GM23338 (cell line): ENCODE measurements at regions not wholly inside any gene's neighbourhood (a gene's known extent, or its start where the extent isn't known, plus 50 kb on each side); places are given as distances from the start of the nearest gene placed in this dataset.

ENCODE experiments used
- ATAC-seq: fragments of 200-7000 bp; cut with Tn5 transposase; 3 replicates; pipeline ENCODE4 v1.9.1; 2020
- DNase-seq: peaks from one replicate; pipeline ENCODE4 v3.0.0-alpha.2; 2015; ENCODE audit warnings: low spot score
- H2AFZ ChIP-seq: fragments of 200-600 bp; sonication (generic); 2 replicates; pipeline ENCODE4 v1.8.0; 2016; ENCODE audit warnings: antibody characterized with exemption, mild to moderate bottlenecking, moderate library complexity
- H3F3A ChIP-seq: fragments of 200-600 bp; sonication (generic); replicated peaks from 2 replicates; pipeline ENCODE4 v1.8.0; 2017; ENCODE audit warnings: antibody characterized with exemption, mixed run types, low read depth
- H3K27ac ChIP-seq: fragments of 200-600 bp; sonication (generic); 2 replicates; pipeline ENCODE4 v1.6.1; 2016; ENCODE audit warnings: low read depth
- H3K27me3 ChIP-seq: fragments of 200-600 bp; sonication (generic); 2 replicates; pipeline ENCODE4 v1.8.0; 2016; ENCODE audit warnings: mild to moderate bottlenecking, mixed run types, moderate library complexity; ENCODE audit not compliant: insufficient read depth
- H3K36me3 ChIP-seq: fragments of 200-600 bp; sonication (generic); 2 replicates; pipeline ENCODE4 v1.8.0; 2016; ENCODE audit warnings: mild to moderate bottlenecking; ENCODE audit not compliant: insufficient read depth
- H3K4me1 ChIP-seq: fragments of 200-600 bp; sonication (generic); 2 replicates; pipeline ENCODE4 v1.8.0; 2016; ENCODE audit warnings: mild to moderate bottlenecking, moderate library complexity; ENCODE audit not compliant: insufficient read depth
- H3K4me2 ChIP-seq: fragments of 200-600 bp; sonication (generic); 2 replicates; pipeline ENCODE4 v1.7.1; 2017; ENCODE audit warnings: mixed run types
- H3K4me3 ChIP-seq: fragments of 200-600 bp; sonication (generic); 2 replicates; pipeline ENCODE4 v1.6.1; 2016; ENCODE audit warnings: mixed run types
- H3K79me2 ChIP-seq: fragments of 200-600 bp; sonication (generic); replicated peaks from 2 replicates; pipeline ENCODE4 v1.8.0; 2017; ENCODE audit warnings: mild to moderate bottlenecking; ENCODE audit not compliant: insufficient read depth
- H3K9me2 ChIP-seq: fragments of 200-600 bp; sonication (generic); 2 replicates; pipeline ENCODE4 v1.8.0; 2017; ENCODE audit not compliant: insufficient read depth
- H4K20me1 ChIP-seq: fragments of 200-600 bp; sonication (generic); replicated peaks from 2 replicates; pipeline ENCODE4 v1.8.0; 2017; ENCODE audit warnings: mild to moderate bottlenecking; ENCODE audit not compliant: insufficient read depth
- H3K27ac Mint-ChIP-seq: 2 replicates; pipeline ENCODE4 v1.8.0; 2020; ENCODE audit warnings: inconsistent platforms, mild to moderate bottlenecking, moderate library complexity, mixed read lengths
- H3K27me3 Mint-ChIP-seq: 3 replicates; pipeline ENCODE4 v1.8.0; 2022; ENCODE audit warnings: low read depth, mild to moderate bottlenecking, moderate library complexity, mixed read lengths, inconsistent platforms; ENCODE audit not compliant: insufficient read depth, poor library complexity
- H3K36me3 Mint-ChIP-seq: 3 replicates; pipeline ENCODE4 v1.8.0; 2021; ENCODE audit warnings: low read depth, mild to moderate bottlenecking, inconsistent platforms, moderate library complexity, mixed read lengths
- H3K4me1 Mint-ChIP-seq: 3 replicates; pipeline ENCODE4 v1.8.0; 2020; ENCODE audit warnings: mild to moderate bottlenecking, inconsistent platforms, mixed read lengths
- H3K4me3 Mint-ChIP-seq: 3 replicates; pipeline ENCODE4 v1.8.0; 2021; ENCODE audit warnings: moderate library complexity, mild to moderate bottlenecking, inconsistent platforms, mixed read lengths
- H3K9me3 Mint-ChIP-seq: 3 replicates; pipeline ENCODE4 v1.8.0; 2020; ENCODE audit warnings: moderate library complexity, mild to moderate bottlenecking, inconsistent platforms, mixed read lengths
- CREB1 ChIP-seq: fragments of 250-450 bp; sonication (Bioruptor Pico); IDR thresholded peaks from 2 replicates; pipeline ENCODE4 v1.5.0; 2020; ENCODE audit warnings: low read depth, mild to moderate bottlenecking, moderate library complexity
- EZH2 ChIP-seq: fragments of 200-600 bp; sonication (generic); IDR thresholded peaks from one replicate; pipeline ENCODE4 v1.8.0; 2017; ENCODE audit warnings: antibody characterized with exemption, mild to moderate bottlenecking, low read depth; ENCODE audit not compliant: unreplicated experiment
- EZH2phosphoT487 ChIP-seq: fragments of 200-600 bp; sonication (generic); IDR thresholded peaks from one replicate; pipeline ENCODE4 v1.8.1; 2018; ENCODE audit warnings: antibody characterized with exemption; ENCODE audit not compliant: unreplicated experiment
- JUNB ChIP-seq: IDR thresholded peaks from one replicate; pipeline ENCODE4 v1.6.1; 2016; ENCODE audit warnings: antibody characterized with exemption; ENCODE audit not compliant: unreplicated experiment
- NANOG ChIP-seq: IDR thresholded peaks from 2 replicates; pipeline ENCODE4 v1.6.1; 2016; ENCODE audit warnings: antibody characterized with exemption, borderline replicate concordance
- POLR2AphosphoS5 ChIP-seq: IDR thresholded peaks from 2 replicates; pipeline ENCODE4 v1.6.1; 2016; ENCODE audit warnings: antibody characterized with exemption, low read depth
- STAT1 ChIP-seq: IDR thresholded peaks from one replicate; pipeline ENCODE4 v1.6.1; 2016; ENCODE audit warnings: antibody characterized with exemption; ENCODE audit not compliant: unreplicated experiment
- ZNF114 ChIP-seq: fragments of 250-450 bp; sonication (Bioruptor Pico); IDR thresholded peaks from 2 replicates; pipeline ENCODE4 v1.5.0; 2020; ENCODE audit warnings: mild to moderate bottlenecking, moderate library complexity
- ZNF331 ChIP-seq: fragments of 250-450 bp; sonication (Bioruptor Pico); IDR thresholded peaks from 2 replicates; pipeline ENCODE4 v1.5.0; 2020; ENCODE audit warnings: low read depth, mild to moderate bottlenecking, moderate library complexity
- TF ChIP-seq, protein P1 (sequence below): IDR thresholded peaks from 2 replicates; pipeline ENCODE4 v1.6.1; 2016; ENCODE audit warnings: antibody characterized with exemption
- TF ChIP-seq, protein P2 (sequence below): IDR thresholded peaks from one replicate; pipeline ENCODE4 v1.6.1; 2018; ENCODE audit warnings: antibody characterized with exemption; ENCODE audit not compliant: unreplicated experiment
- TF ChIP-seq, protein P3 (sequence below): fragments of 250-450 bp; sonication (Bioruptor Pico); IDR thresholded peaks from 2 replicates; pipeline ENCODE4 v1.5.0; 2020; ENCODE audit warnings: mild to moderate bottlenecking, moderate library complexity
- TF ChIP-seq, protein P4 (sequence below), 2 experiments: fragments of 200-600 bp in 1 of 2; sonication (generic) in 1 of 2; conservative IDR thresholded peaks; 2 replicates each; pipeline versions ENCODE4 v1.5.1 to v1.6.1; 2016 to 2017; ENCODE audit warnings: antibody characterized with exemption in 2 of 2, low read depth in 2 of 2, mild to moderate bottlenecking in 2 of 2, moderate library complexity in 1 of 2

DNA sequence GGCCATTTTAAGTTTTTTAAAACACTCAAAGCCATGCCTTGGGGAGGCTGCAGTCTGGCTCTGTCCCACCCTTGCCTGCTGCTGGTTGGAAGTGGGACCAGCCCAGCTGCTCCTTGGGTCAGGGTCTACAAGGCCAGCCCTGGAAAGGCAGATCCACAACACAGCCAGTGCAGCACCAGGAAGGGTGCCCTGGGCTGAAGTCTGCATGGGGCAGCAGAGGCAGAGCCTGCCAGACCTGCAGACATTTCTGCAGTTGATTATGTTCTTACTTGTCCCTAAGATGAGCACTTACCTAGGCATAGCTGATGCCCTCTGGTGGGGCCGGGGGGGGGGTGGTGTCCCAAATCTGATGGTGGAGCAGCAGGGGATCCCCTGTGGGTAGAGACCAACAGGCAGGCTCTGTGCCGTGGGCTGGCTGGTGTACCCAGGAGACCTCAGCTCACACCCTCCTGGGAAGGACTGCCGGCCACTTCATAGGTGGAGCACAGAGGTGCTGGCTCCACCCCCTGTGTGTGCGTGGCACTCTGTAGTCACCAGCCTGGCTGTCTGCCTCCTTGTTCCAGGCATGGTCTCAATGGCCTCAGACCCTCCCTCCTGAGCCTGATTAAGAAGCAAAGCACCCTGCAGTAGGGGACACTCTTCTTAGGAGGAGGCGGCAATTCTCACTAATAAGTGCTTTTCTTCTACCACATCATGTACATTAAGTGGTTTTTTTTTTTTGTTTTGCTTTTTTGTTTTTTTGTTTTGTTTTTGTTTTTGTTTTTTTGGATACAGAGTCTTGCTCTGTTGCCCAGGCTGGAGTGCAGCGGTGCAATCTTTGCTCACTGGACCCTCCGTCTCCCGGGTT, 97.4 kb upstream of the KLF13 start:
- H3K79me2 ChIP-seq, result no peaks in the 10 kb centered on the region
- ATAC-seq (peak; percentile 94), DNase-seq (peak; percentile 29)
- H3K4me3 Mint-ChIP-seq, result no peak overlapping the region
- no peaks in the 10 kb centered on the region; the same call in 2 of the 3 replicates for H3K36me3 Mint-ChIP-seq
- H3K9me3 Mint-ChIP-seq, result no peaks in the 10 kb centered on the region; the same call in 1 of the 3 replicates
- TF ChIP-seq POLR2AphosphoS5, result no peak
- no peak for TF ChIP-seq JUNB
- no peak for TF ChIP-seq ZNF331 (CRISPR knock-in tag)
- TF ChIP-seq ZNF114 (CRISPR knock-in tag), result no peak
- TF ChIP-seq, protein P1, sequence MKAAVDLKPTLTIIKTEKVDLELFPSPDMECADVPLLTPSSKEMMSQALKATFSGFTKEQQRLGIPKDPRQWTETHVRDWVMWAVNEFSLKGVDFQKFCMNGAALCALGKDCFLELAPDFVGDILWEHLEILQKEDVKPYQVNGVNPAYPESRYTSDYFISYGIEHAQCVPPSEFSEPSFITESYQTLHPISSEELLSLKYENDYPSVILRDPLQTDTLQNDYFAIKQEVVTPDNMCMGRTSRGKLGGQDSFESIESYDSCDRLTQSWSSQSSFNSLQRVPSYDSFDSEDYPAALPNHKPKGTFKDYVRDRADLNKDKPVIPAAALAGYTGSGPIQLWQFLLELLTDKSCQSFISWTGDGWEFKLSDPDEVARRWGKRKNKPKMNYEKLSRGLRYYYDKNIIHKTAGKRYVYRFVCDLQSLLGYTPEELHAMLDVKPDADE, result no peak
- TF ChIP-seq, protein P2, sequence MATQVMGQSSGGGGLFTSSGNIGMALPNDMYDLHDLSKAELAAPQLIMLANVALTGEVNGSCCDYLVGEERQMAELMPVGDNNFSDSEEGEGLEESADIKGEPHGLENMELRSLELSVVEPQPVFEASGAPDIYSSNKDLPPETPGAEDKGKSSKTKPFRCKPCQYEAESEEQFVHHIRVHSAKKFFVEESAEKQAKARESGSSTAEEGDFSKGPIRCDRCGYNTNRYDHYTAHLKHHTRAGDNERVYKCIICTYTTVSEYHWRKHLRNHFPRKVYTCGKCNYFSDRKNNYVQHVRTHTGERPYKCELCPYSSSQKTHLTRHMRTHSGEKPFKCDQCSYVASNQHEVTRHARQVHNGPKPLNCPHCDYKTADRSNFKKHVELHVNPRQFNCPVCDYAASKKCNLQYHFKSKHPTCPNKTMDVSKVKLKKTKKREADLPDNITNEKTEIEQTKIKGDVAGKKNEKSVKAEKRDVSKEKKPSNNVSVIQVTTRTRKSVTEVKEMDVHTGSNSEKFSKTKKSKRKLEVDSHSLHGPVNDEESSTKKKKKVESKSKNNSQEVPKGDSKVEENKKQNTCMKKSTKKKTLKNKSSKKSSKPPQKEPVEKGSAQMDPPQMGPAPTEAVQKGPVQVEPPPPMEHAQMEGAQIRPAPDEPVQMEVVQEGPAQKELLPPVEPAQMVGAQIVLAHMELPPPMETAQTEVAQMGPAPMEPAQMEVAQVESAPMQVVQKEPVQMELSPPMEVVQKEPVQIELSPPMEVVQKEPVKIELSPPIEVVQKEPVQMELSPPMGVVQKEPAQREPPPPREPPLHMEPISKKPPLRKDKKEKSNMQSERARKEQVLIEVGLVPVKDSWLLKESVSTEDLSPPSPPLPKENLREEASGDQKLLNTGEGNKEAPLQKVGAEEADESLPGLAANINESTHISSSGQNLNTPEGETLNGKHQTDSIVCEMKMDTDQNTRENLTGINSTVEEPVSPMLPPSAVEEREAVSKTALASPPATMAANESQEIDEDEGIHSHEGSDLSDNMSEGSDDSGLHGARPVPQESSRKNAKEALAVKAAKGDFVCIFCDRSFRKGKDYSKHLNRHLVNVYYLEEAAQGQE, result no peak
- TF ChIP-seq EZH2, result no peak
- TF ChIP-seq, protein P3, sequence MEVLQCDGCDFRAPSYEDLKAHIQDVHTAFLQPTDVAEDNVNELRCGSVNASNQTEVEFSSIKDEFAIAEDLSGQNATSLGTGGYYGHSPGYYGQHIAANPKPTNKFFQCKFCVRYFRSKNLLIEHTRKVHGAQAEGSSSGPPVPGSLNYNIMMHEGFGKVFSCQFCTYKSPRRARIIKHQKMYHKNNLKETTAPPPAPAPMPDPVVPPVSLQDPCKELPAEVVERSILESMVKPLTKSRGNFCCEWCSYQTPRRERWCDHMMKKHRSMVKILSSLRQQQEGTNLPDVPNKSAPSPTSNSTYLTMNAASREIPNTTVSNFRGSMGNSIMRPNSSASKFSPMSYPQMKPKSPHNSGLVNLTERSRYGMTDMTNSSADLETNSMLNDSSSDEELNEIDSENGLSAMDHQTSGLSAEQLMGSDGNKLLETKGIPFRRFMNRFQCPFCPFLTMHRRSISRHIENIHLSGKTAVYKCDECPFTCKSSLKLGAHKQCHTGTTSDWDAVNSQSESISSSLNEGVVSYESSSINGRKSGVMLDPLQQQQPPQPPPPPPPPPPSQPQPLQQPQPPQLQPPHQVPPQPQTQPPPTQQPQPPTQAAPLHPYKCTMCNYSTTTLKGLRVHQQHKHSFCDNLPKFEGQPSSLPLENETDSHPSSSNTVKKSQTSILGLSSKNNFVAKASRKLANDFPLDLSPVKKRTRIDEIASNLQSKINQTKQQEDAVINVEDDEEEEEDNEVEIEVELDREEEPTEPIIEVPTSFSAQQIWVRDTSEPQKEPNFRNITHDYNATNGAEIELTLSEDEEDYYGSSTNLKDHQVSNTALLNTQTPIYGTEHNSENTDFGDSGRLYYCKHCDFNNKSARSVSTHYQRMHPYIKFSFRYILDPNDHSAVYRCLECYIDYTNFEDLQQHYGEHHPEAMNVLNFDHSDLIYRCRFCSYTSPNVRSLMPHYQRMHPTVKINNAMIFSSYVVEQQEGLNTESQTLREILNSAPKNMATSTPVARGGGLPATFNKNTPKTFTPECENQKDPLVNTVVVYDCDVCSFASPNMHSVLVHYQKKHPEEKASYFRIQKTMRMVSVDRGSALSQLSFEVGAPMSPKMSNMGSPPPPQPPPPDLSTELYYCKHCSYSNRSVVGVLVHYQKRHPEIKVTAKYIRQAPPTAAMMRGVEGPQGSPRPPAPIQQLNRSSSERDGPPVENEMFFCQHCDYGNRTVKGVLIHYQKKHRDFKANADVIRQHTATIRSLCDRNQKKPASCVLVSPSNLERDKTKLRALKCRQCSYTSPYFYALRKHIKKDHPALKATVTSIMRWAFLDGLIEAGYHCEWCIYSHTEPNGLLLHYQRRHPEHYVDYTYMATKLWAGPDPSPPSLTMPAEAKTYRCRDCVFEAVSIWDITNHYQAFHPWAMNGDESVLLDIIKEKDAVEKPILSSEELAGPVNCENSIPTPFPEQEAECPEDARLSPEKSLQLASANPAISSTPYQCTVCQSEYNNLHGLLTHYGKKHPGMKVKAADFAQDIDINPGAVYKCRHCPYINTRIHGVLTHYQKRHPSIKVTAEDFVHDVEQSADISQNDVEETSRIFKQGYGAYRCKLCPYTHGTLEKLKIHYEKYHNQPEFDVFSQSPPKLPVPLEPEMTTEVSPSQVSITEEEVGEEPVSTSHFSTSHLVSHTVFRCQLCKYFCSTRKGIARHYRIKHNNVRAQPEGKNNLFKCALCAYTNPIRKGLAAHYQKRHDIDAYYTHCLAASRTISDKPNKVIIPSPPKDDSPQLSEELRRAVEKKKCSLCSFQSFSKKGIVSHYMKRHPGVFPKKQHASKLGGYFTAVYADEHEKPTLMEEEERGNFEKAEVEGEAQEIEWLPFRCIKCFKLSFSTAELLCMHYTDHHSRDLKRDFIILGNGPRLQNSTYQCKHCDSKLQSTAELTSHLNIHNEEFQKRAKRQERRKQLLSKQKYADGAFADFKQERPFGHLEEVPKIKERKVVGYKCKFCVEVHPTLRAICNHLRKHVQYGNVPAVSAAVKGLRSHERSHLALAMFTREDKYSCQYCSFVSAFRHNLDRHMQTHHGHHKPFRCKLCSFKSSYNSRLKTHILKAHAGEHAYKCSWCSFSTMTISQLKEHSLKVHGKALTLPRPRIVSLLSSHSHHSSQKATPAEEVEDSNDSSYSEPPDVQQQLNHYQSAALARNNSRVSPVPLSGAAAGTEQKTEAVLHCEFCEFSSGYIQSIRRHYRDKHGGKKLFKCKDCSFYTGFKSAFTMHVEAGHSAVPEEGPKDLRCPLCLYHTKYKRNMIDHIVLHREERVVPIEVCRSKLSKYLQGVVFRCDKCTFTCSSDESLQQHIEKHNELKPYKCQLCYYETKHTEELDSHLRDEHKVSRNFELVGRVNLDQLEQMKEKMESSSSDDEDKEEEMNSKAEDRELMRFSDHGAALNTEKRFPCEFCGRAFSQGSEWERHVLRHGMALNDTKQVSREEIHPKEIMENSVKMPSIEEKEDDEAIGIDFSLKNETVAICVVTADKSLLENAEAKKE, result no peak
- TF ChIP-seq, protein P4, sequence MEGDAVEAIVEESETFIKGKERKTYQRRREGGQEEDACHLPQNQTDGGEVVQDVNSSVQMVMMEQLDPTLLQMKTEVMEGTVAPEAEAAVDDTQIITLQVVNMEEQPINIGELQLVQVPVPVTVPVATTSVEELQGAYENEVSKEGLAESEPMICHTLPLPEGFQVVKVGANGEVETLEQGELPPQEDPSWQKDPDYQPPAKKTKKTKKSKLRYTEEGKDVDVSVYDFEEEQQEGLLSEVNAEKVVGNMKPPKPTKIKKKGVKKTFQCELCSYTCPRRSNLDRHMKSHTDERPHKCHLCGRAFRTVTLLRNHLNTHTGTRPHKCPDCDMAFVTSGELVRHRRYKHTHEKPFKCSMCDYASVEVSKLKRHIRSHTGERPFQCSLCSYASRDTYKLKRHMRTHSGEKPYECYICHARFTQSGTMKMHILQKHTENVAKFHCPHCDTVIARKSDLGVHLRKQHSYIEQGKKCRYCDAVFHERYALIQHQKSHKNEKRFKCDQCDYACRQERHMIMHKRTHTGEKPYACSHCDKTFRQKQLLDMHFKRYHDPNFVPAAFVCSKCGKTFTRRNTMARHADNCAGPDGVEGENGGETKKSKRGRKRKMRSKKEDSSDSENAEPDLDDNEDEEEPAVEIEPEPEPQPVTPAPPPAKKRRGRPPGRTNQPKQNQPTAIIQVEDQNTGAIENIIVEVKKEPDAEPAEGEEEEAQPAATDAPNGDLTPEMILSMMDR (conservative IDR thresholded peaks at IDR 0.05; ENCODE audit: low read depth in 2 of 2), result no peak
- TF ChIP-seq EZH2phosphoT487, result no peak
- no peak for TF ChIP-seq CREB1 (CRISPR knock-in tag)
- TF ChIP-seq STAT1, result no peak
- TF ChIP-seq NANOG, result no peak
- H3K4me1 ChIP-seq, result peaks cover 3% of the 10 kb centered on the region
- H3K27ac Mint-ChIP-seq, result no peak overlapping the region
- H3K4me1 Mint-ChIP-seq, result peaks cover 10% of the 10 kb centered on the region
- H3K4me3 ChIP-seq, result no peak overlapping the region
- H3K27ac ChIP-seq, result no peak overlapping the region
- H3K4me2 ChIP-seq, result no peak overlapping the region
- H3K27me3 ChIP-seq, result no peaks in the 10 kb centered on the region
- no peaks in the 10 kb centered on the region for H3F3A ChIP-seq
- no peaks in the 10 kb centered on the region for H3K36me3 ChIP-seq
- H3K9me2 ChIP-seq, result no peaks in the 10 kb centered on the region
- peaks cover 7% of the 10 kb centered on the region for H3K27me3 Mint-ChIP-seq
- H4K20me1 ChIP-seq, result no peaks in the 10 kb centered on the region
- H2AFZ ChIP-seq, result peak overlapping the region; percentile 74; the same call in 1 of the 2 replicates
